ENCODE measurements at regions not wholly inside any gene's neighbourhood (a gene's known extent, or its start where the extent isn't known, plus 50 kb on each side); places are given as distances from the start of the nearest gene placed in this dataset.

DNA sequence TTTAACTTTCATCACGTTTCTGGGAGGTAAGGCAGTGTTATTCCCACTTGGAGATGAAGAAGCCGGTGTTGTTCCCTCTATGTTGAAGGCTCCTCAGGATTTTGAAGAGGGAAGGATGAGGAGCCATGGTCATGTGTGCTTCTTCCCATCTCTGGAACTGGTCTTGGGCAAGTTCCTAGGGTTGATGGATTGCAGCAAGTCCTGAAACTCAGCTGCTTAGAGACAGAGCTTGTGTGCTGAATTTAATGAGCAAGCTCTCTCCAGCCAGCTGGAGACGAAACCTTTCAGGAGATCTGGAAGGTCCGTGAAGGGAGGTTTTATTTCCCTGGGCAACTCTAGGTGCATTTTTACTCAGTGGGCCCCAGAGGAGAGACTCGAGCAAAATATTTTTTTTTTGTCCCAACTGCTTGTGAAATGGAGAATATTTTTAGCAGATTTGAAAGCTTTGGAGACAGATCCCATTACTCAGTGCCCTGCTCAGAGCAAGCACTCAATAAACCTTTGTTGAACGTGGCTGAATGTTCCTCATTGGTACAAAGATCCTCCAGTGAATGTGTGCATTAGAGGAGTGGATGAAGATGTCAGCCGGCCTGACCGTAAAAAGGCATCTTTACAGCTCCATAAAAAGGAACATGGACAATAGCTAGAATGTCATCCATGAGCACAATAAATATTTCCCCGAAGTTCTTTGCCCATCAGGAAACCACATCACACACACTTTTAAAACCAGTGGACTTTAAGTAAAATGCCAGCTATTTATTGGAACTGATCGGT, 55.6 kb upstream of the RGMA start:
- Histone ChIP-seq H3K79me1 (ENCODE audit: low read depth in 1 of 2, low read length in 2 of 2) (no peaks in the 10 kb centered on the region), H3K4ac (ENCODE audit: low read depth, low read length) (no peak overlapping the region), H2BK15ac (ENCODE audit: low read depth, low read length) (no peak overlapping the region), H3K9me1 (ENCODE audit: insufficient read depth, low read length) (no peaks in the 10 kb centered on the region), H2AFZ (replicated peaks; ENCODE audit: low read length, poor library complexity) (no peak overlapping the region), H3K4me1 (ENCODE audit: control insufficient read depth, insufficient read depth, low read length) (no peaks in the 10 kb centered on the region), H4K91ac (ENCODE audit: insufficient read depth, low read depth, low read length) (no peak overlapping the region), H3K9me3 (ENCODE audit: control insufficient read depth, insufficient read depth, low read length) (peaks cover 31% of the 10 kb centered on the region), H3K27me3 (ENCODE audit: control insufficient read depth, insufficient read depth, low read length) (no peaks in the 10 kb centered on the region), H2AK5ac (ENCODE audit: low read depth, low read length) (no peak overlapping the region), H3K9ac (ENCODE audit: low read depth, low read length) (no peak overlapping the region), H3K23ac (ENCODE audit: low read depth, low read length) (no peak overlapping the region), H2BK20ac (ENCODE audit: low read depth, low read length) (no peak overlapping the region), H4K20me1 (ENCODE audit: insufficient read depth, low read length) (no peaks in the 10 kb centered on the region), H3K14ac (replicated peaks; ENCODE audit: low read depth, low read length) (no peak overlapping the region), H4K8ac (ENCODE audit: low read depth in 2 of 2, low read length in 2 of 2) (no peak overlapping the region), H2BK120ac (ENCODE audit: low read depth, low read length) (no peak overlapping the region), H4K5ac (ENCODE audit: low read depth, low read length) (no peak overlapping the region), H3K18ac (ENCODE audit: low read depth, low read length) (no peak overlapping the region), H3K36me3 (ENCODE audit: control insufficient read depth, insufficient read depth, low read length) (no peaks in the 10 kb centered on the region), H3K4me3 (ENCODE audit: insufficient read depth, low read depth, low read length) (no peak overlapping the region), H3K56ac (ENCODE audit: extremely low read depth, insufficient read depth, low read length) (no peak overlapping the region), H3K4me2 (ENCODE audit: low read depth, low read length) (no peak overlapping the region), H3K27ac (ENCODE audit: insufficient read depth, low read length) (no peak overlapping the region), H2BK5ac (ENCODE audit: low read depth, low read length, poor library complexity, severe bottlenecking) (no peak overlapping the region), H2AK9ac (replicated peaks; ENCODE audit: low read depth, low read length, poor library complexity) (no peak overlapping the region)
- TF ChIP-seq RCOR1 (IDR thresholded peaks at IDR 0.05; ENCODE audit: insufficient replicate concordance, low read length) (no peak), SMC3 (IDR thresholded peaks at IDR 0.05; ENCODE audit: low read depth, low read length) (no peak), RFX5 (IDR thresholded peaks at IDR 0.05; ENCODE audit: low read depth, low read length) (no peak), MAZ (IDR thresholded peaks at IDR 0.05; ENCODE audit: borderline replicate concordance, low read depth, low read length) (no peak), POLR2A (IDR thresholded peaks at IDR 0.05; ENCODE audit: low read depth, low read length) (no peak), BHLHE40 (IDR thresholded peaks at IDR 0.05; ENCODE audit: low read depth, low read length) (no peak), CHD1 (IDR thresholded peaks at IDR 0.05; ENCODE audit: low read depth, low read length) (no peak), NFE2L2 (IDR thresholded peaks at IDR 0.05; ENCODE audit: low read depth, low read length) (no peak), MXI1 (IDR thresholded peaks at IDR 0.05; ENCODE audit: borderline replicate concordance, low read depth, low read length) (no peak), FOS (IDR thresholded peaks at IDR 0.05; ENCODE audit: low read depth, low read length) (no peak), RAD21 (IDR thresholded peaks at IDR 0.05; ENCODE audit: low read length) (no peak), MAFK (IDR thresholded peaks at IDR 0.05; ENCODE audit: low read depth, low read length) (no peak), CEBPB (IDR thresholded peaks at IDR 0.05; ENCODE audit: low read depth, low read length) (no peak)
- TF ChIP-seq, protein P1, sequence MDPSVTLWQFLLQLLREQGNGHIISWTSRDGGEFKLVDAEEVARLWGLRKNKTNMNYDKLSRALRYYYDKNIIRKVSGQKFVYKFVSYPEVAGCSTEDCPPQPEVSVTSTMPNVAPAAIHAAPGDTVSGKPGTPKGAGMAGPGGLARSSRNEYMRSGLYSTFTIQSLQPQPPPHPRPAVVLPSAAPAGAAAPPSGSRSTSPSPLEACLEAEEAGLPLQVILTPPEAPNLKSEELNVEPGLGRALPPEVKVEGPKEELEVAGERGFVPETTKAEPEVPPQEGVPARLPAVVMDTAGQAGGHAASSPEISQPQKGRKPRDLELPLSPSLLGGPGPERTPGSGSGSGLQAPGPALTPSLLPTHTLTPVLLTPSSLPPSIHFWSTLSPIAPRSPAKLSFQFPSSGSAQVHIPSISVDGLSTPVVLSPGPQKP (IDR thresholded peaks at IDR 0.05; ENCODE audit: borderline replicate concordance, low read depth, low read length) = no peak
- TF ChIP-seq, protein P2, sequence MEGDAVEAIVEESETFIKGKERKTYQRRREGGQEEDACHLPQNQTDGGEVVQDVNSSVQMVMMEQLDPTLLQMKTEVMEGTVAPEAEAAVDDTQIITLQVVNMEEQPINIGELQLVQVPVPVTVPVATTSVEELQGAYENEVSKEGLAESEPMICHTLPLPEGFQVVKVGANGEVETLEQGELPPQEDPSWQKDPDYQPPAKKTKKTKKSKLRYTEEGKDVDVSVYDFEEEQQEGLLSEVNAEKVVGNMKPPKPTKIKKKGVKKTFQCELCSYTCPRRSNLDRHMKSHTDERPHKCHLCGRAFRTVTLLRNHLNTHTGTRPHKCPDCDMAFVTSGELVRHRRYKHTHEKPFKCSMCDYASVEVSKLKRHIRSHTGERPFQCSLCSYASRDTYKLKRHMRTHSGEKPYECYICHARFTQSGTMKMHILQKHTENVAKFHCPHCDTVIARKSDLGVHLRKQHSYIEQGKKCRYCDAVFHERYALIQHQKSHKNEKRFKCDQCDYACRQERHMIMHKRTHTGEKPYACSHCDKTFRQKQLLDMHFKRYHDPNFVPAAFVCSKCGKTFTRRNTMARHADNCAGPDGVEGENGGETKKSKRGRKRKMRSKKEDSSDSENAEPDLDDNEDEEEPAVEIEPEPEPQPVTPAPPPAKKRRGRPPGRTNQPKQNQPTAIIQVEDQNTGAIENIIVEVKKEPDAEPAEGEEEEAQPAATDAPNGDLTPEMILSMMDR (conservative IDR thresholded peaks at IDR 0.05; ENCODE audit: low read depth, low read length) = no peak
- TF ChIP-seq, protein P3, sequence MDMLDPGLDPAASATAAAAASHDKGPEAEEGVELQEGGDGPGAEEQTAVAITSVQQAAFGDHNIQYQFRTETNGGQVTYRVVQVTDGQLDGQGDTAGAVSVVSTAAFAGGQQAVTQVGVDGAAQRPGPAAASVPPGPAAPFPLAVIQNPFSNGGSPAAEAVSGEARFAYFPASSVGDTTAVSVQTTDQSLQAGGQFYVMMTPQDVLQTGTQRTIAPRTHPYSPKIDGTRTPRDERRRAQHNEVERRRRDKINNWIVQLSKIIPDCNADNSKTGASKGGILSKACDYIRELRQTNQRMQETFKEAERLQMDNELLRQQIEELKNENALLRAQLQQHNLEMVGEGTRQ (IDR thresholded peaks at IDR 0.05; ENCODE audit: low read depth, low read length) = no peak
- ATAC-seq (ENCODE audit: low read depth) = no peak
- intact Hi-C loops (cut with micrococcal nuclease) = no loop called here
- DNase-seq = no peak
- BruUV-seq (replicated peaks) = no TSS peak
- WGBS, 2 experiments (ENCODE audit: extremely low coverage in 2 of 2, insufficient read length in 1 of 2) = no CpG with 5 or more reads among the region's 10 CpGs
- CTCF ChIA-PET = no interaction called here
- in situ Hi-C loops (cut with MboI; ENCODE audit: low sequenced_read_pairs) = no loop called here
- dilution Hi-C loops (cut with HindIII; ENCODE audit: low sequenced_read_pairs, unreplicated experiment) = no loop called here
- POLR2A ChIA-PET (ENCODE audit: unreplicated experiment) = no interaction called here
